Keratinocyte (primary cell): ENCODE measurements at regions not wholly inside any gene's neighbourhood (a gene's known extent, or its start where the extent isn't known, plus 50 kb on each side); places are given as distances from the start of the nearest gene placed in this dataset.

Experiments
- DNase-seq: peaks from one replicate; pipeline ENCODE4 v3.0.0-alpha.2; 2011; ENCODE audit warnings: low read depth, missing footprints, low spot score
- FAIRE-seq: peaks from 2 replicates; lab custom pipeline; 2011; peaks lifted over from hg19 to GRCh38; lab: Jason Lieb, UNC
- H2AFZ ChIP-seq: 2 replicates; pipeline ENCODE4 v1.6.0; 2012; ENCODE audit warnings: low read length, control low read depth, inconsistent platforms; ENCODE audit not compliant: control insufficient read depth
- H3K27ac ChIP-seq: 2 replicates; pipeline ENCODE4 v1.5.1; 2011; ENCODE audit warnings: low read length; ENCODE audit not compliant: control insufficient read depth, insufficient read depth
- H3K27me3 ChIP-seq: 3 replicates; pipeline ENCODE4 v1.6.0; 2011; ENCODE audit warnings: low read length; ENCODE audit not compliant: control insufficient read depth, insufficient read depth; ENCODE audit errors: extremely low read depth
- H3K36me3 ChIP-seq, 2 experiments: 2 replicates in 1 of 2; 3 replicates in 1 of 2; pipeline ENCODE4 v1.5.1; 2011; ENCODE audit warnings: low read length in 2 of 2, mild to moderate bottlenecking in 1 of 2; ENCODE audit not compliant: control insufficient read depth in 2 of 2, insufficient read depth in 2 of 2; ENCODE audit errors: extremely low read depth in 1 of 2
- H3K4me1 ChIP-seq: 3 replicates; pipeline ENCODE4 v1.5.1; 2011; ENCODE audit warnings: low read length; ENCODE audit not compliant: control insufficient read depth, insufficient read depth; ENCODE audit errors: extremely low read depth
- H3K4me2 ChIP-seq: 3 replicates; pipeline ENCODE4 v1.6.0; 2011; ENCODE audit warnings: low read depth, low read length; ENCODE audit not compliant: control insufficient read depth, insufficient read depth; ENCODE audit errors: extremely low read depth
- H3K4me3 ChIP-seq, 3 experiments: fragments of 200-600 bp in 1 of 3; sonication (generic) in 1 of 3; 2 replicates in 2 of 3; 3 replicates in 1 of 3; pipeline ENCODE4 v1.5.1; 2011 to 2016; ENCODE audit warnings: low read length in 3 of 3, mild to moderate bottlenecking in 3 of 3, control low read depth in 2 of 3, inconsistent platforms in 1 of 3, low read depth in 1 of 3, mixed read lengths in 1 of 3, mixed run types in 1 of 3, moderate library complexity in 1 of 3; ENCODE audit not compliant: control insufficient read depth in 2 of 3, insufficient read depth in 2 of 3; ENCODE audit errors: extremely low read depth in 1 of 3
- H3K79me2 ChIP-seq: 2 replicates; pipeline ENCODE4 v1.6.0; 2012; ENCODE audit warnings: low read length; ENCODE audit not compliant: control insufficient read depth, insufficient read depth
- H3K9ac ChIP-seq: 3 replicates; pipeline ENCODE4 v1.6.0; 2011; ENCODE audit warnings: low read length; ENCODE audit not compliant: control insufficient read depth, insufficient read depth; ENCODE audit errors: extremely low read depth
- H3K9me1 ChIP-seq: 3 replicates; pipeline ENCODE4 v1.6.0; 2011; ENCODE audit warnings: low read length; ENCODE audit not compliant: control insufficient read depth, insufficient read depth; ENCODE audit errors: extremely low read depth
- H3K9me3 ChIP-seq: 2 replicates; pipeline ENCODE4 v1.5.1; 2012; ENCODE audit warnings: low read depth, low read length; ENCODE audit not compliant: control insufficient read depth
- H4K20me1 ChIP-seq: 3 replicates; pipeline ENCODE4 v1.6.0; 2011; ENCODE audit warnings: low read length; ENCODE audit not compliant: control insufficient read depth, insufficient read depth; ENCODE audit errors: extremely low read depth
- EZH2 ChIP-seq: IDR thresholded peaks from one replicate; pipeline ENCODE4 v1.6.1; 2012; ENCODE audit warnings: inconsistent platforms, mild to moderate bottlenecking, low read length, moderate library complexity
- dilution Hi-C: fragments of 300-500 bp; cut with MboI; formaldehyde crosslinking; loops from one replicate; pipeline ENCODE4 v1.7.0; 2020; ENCODE audit warnings: low sequenced_read_pairs; ENCODE audit not compliant: extremely low pct_ligation_motif_present
- TF ChIP-seq, protein P1 (sequence below), 3 experiments: IDR thresholded peaks in 1 of 3; conservative IDR thresholded peaks in 1 of 3; optimal IDR thresholded peaks in 1 of 3; 2 replicates in 2 of 3; 3 replicates in 1 of 3; pipeline versions ENCODE3 to v1.5.1; 2011; ENCODE audit warnings: low read length in 3 of 3, mild to moderate bottlenecking in 3 of 3, moderate library complexity in 2 of 3, control low read depth in 1 of 3, inconsistent platforms in 1 of 3; ENCODE audit not compliant: insufficient read depth in 2 of 3; ENCODE audit errors: extremely low read depth in 1 of 3

DNA sequence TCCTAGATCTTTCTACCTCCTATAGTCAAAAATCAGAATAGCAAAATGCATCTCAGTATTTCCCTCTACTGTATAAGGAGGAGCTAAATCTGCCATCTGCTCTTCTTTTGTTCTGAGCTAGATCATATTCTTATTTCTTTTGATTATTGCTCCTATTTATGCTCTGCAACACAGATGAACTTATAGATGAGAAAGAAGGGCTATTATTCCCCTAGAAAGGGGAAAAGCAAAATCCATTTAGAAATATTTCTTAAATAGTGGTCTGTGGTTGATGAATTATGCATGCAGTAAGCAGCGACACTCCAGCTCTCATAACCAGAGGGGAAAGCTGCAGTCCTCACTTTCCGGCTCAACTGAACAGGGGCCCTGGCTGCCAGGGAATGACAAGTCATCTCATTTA, 207.3 kb upstream of the SORCS1 start:
- H2AFZ ChIP-seq: no peak overlapping the region
- DNase-seq (no peak), FAIRE-seq (no peak)
- no peak overlapping the region for H3K4me3 ChIP-seq
- H3K79me2 ChIP-seq: no peaks in the 10 kb centered on the region
- dilution Hi-C loops: no loop called here
- TF ChIP-seq, protein P1, sequence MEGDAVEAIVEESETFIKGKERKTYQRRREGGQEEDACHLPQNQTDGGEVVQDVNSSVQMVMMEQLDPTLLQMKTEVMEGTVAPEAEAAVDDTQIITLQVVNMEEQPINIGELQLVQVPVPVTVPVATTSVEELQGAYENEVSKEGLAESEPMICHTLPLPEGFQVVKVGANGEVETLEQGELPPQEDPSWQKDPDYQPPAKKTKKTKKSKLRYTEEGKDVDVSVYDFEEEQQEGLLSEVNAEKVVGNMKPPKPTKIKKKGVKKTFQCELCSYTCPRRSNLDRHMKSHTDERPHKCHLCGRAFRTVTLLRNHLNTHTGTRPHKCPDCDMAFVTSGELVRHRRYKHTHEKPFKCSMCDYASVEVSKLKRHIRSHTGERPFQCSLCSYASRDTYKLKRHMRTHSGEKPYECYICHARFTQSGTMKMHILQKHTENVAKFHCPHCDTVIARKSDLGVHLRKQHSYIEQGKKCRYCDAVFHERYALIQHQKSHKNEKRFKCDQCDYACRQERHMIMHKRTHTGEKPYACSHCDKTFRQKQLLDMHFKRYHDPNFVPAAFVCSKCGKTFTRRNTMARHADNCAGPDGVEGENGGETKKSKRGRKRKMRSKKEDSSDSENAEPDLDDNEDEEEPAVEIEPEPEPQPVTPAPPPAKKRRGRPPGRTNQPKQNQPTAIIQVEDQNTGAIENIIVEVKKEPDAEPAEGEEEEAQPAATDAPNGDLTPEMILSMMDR (optimal IDR thresholded peaks at IDR 0.05 in 1 of 3, IDR thresholded peaks at IDR 0.05 in 1 of 3, conservative IDR thresholded peaks at IDR 0.05 in 1 of 3; ENCODE audit: extremely low read depth in 1 of 3, insufficient read depth in 2 of 3, low read length in 3 of 3): no peak
- TF ChIP-seq EZH2: no peak
- H3K27ac ChIP-seq: no peak overlapping the region
- H3K9ac ChIP-seq: no peak overlapping the region
- no peaks in the 10 kb centered on the region for H3K27me3 ChIP-seq
- H4K20me1 ChIP-seq: no peaks in the 10 kb centered on the region
- H3K4me2 ChIP-seq: no peak overlapping the region
- no peaks in the 10 kb centered on the region for H3K36me3 ChIP-seq
- H3K9me3 ChIP-seq: no peaks in the 10 kb centered on the region
- no peaks in the 10 kb centered on the region for H3K9me1 ChIP-seq
- H3K4me1 ChIP-seq: no peaks in the 10 kb centered on the region

DNA sequence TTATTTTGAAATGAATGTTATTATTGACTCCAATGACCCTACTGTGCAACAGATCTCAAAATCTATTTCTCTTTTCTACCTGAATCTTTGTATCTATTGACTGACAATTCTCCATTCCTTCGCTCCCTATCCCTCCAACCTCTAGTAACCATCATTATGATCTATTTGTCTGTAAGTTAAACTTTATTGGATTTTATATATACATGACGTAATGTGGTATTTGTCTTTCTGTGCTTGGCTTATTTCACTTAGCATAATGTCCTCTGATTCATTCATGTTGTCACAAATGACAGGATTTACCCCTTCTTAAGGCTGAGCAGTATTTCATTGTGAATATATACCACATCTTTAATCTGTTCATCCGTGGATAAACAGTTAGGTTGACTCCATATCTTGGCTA, 200.4 kb upstream of the SORCS1 start:
- no peak overlapping the region for H3K4me3 ChIP-seq
- H2AFZ ChIP-seq: no peak overlapping the region
- DNase-seq (no peak), FAIRE-seq (no peak)
- H3K9me1 ChIP-seq: no peaks in the 10 kb centered on the region
- H3K4me2 ChIP-seq: no peak overlapping the region
- no peaks in the 10 kb centered on the region for H3K27me3 ChIP-seq
- no peak overlapping the region for H3K27ac ChIP-seq
- H3K79me2 ChIP-seq: no peaks in the 10 kb centered on the region
- no peak overlapping the region for H3K9ac ChIP-seq
- H3K36me3 ChIP-seq: no peaks in the 10 kb centered on the region
- no peaks in the 10 kb centered on the region for H3K4me1 ChIP-seq
- H4K20me1 ChIP-seq: no peaks in the 10 kb centered on the region
- dilution Hi-C loops: no loop called here
- TF ChIP-seq EZH2: no peak
- TF ChIP-seq, protein P1 (optimal IDR thresholded peaks at IDR 0.05 in 1 of 3, IDR thresholded peaks at IDR 0.05 in 1 of 3, conservative IDR thresholded peaks at IDR 0.05 in 1 of 3; ENCODE audit: extremely low read depth in 1 of 3, insufficient read depth in 2 of 3, low read length in 3 of 3): no peak
- no peaks in the 10 kb centered on the region for H3K9me3 ChIP-seq
